Upper lobe of left lung (tissue), 6 donors: ENCODE measurements at regions not wholly inside any gene's neighbourhood (a gene's known extent, or its start where the extent isn't known, plus 50 kb on each side); places are given as distances from the start of the nearest gene placed in this dataset.
"Not testable (repeated sequence)": the region's sequence is repeated elsewhere in the genome, so short reads cannot be mapped to it uniquely, and the experiment has no call there.

ENCODE experiments used
- ATAC-seq, 2 donors: fragments of 200-7000 bp; cut with Tn5 transposase; one replicate each; pipeline ENCODE4 v1.9.1; 2022; ENCODE audit warnings: mild to moderate bottlenecking in 2 of 2, moderate library complexity in 2 of 2; ENCODE audit not compliant: low FRiP score in 2 of 2
- DNase-seq, 2 donors: peaks; one replicate each; pipeline ENCODE4 v3.0.0-alpha.2; 2019 to 2020
- H3K27ac ChIP-seq, 4 donors: fragments of 200-600 bp; sonication (generic); one replicate each; pipeline ENCODE4 v1.5.1; 2016 to 2019
- H3K27me3 ChIP-seq, 4 donors: fragments of 200-600 bp; sonication (generic); one replicate each; pipeline ENCODE4 v1.5.1; 2017 to 2019
- H3K36me3 ChIP-seq, 4 donors: fragments of 200-600 bp; sonication (generic); one replicate each; pipeline ENCODE4 v1.5.1; 2016 to 2019
- H3K4me1 ChIP-seq, 4 donors: fragments of 200-600 bp; sonication (generic); one replicate each; pipeline ENCODE4 v1.5.1; 2018 to 2019
- H3K4me3 ChIP-seq, 4 donors: fragments of 200-600 bp; sonication (generic); one replicate each; pipeline ENCODE4 v1.5.1; 2017 to 2019; ENCODE audit warnings: mild to moderate bottlenecking in 2 of 4, moderate library complexity in 1 of 4
- H3K9me3 ChIP-seq, 4 donors: fragments of 200-600 bp; sonication (generic); one replicate each; pipeline ENCODE4 v1.5.1; 2018 to 2019
- EP300 ChIP-seq, 4 donors: sonication (generic); formaldehyde crosslinking; IDR thresholded peaks; one replicate each; pipeline ENCODE4 v1.5.1; 2017; ENCODE audit warnings: antibody characterized with exemption in 4 of 4, control low read depth in 2 of 4
- POLR2A ChIP-seq, 4 donors: fragments of 450-650 bp; IDR thresholded peaks; one replicate each; pipeline ENCODE4 v1.5.1; 2016 to 2017; ENCODE audit warnings: antibody characterized with exemption in 4 of 4, mild to moderate bottlenecking in 2 of 4
- POLR2AphosphoS5 ChIP-seq, 2 donors: sonication (generic); formaldehyde crosslinking; IDR thresholded peaks; one replicate each; pipeline ENCODE4 v1.5.1; 2017; ENCODE audit warnings: antibody characterized with exemption in 2 of 2
- WGBS, 2 donors: methylation state at CpG; one replicate each; pipeline ENCODE4 v1.1.5; 2017 to 2018; 5-methylcytosine and 5-hydroxymethylcytosine counted together
- TF ChIP-seq, protein P1 (sequence below), 6 experiments: fragments of 450-650 bp in 4 of 6; fragments of 200-600 bp in 2 of 6; sonication (generic) in 2 of 6; IDR thresholded peaks; one replicate each; pipeline ENCODE4 v1.5.1; 2016 to 2019; ENCODE audit warnings: antibody characterized with exemption in 6 of 6
- donor health status: DM: no; HTN: no; CAD: no; lungs with moderate emphysema.
- donor health status: DM: no; HTN: yes; CAD: no; lungs with severe emphysema.

DNA sequence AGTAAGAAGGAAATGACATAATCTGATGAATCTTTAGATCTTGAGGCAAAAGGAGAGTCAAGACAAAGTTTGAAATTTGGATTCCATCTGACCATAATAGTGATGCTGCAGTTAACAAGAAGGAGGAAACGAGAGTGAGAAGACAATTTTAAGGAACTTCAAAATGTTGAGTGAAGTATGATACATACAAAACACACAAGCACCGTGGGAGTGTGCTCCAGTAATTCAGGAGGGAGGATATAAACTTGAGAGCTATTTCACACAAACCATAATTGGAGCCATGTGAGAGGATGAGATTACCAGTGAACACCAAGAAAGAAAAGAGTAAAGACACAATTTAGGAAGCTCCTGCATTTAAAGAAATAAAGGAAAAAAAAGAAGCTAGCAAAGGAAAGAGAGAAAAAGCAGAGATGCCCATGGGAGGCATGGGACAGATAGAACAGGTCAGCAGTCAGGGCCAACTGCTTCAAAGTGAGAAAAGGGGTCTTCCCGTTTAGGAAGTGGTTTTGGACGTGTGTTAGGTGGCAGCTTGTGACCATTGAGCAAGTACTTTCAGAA is 150.7 kb upstream of the SLC7A11 start:
- ATAC-seq, result peak in 1 of 2 donors; percentile 36
- 71 to 73% methylated on average over 4 of the region's 4 CpGs for WGBS, 2 donors

DNA sequence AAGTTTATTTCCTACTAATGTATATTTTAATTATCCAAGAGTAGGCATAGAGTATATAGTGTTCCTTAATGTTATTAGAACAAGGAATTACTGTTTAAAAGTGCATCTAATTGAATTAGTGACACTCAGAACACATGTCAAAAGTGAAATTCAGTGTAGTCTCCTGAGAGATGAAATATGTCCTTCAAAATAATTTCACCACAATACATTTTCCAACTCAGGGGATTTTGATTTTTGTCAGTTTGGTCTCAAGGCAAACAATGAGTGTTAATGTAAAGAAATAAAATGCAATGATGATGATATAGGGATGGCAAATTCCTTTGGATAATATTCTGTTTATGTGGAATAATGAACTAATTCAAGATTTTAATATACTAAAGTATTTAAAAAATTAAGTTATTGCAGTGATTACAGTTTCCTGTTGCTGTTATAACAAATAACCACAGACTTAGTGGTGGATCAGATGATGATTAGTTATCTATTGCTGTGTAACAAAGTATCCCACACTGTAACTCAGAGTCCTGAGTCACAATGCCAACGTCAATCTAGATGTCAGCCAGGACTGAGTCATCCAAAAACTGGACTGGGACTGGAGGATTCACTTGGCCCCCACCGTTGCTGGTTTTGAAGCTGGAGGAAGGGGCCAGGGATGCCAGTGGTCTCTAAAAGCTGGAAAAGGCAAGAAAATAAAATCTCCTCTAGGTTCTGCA is 148.0 kb upstream of the SLC7A11 start:
- ATAC-seq (no peak), DNase-seq (no peak)
- H3K36me3 ChIP-seq, result no peaks in the 10 kb centered on the region
- no peaks in the 10 kb centered on the region for H3K4me1 ChIP-seq
- 54 to 71% methylated on average over 2 of the region's 2 CpGs for WGBS, 2 donors
- H3K27me3 ChIP-seq, result no peaks in the 10 kb centered on the region
- TF ChIP-seq, protein P1, sequence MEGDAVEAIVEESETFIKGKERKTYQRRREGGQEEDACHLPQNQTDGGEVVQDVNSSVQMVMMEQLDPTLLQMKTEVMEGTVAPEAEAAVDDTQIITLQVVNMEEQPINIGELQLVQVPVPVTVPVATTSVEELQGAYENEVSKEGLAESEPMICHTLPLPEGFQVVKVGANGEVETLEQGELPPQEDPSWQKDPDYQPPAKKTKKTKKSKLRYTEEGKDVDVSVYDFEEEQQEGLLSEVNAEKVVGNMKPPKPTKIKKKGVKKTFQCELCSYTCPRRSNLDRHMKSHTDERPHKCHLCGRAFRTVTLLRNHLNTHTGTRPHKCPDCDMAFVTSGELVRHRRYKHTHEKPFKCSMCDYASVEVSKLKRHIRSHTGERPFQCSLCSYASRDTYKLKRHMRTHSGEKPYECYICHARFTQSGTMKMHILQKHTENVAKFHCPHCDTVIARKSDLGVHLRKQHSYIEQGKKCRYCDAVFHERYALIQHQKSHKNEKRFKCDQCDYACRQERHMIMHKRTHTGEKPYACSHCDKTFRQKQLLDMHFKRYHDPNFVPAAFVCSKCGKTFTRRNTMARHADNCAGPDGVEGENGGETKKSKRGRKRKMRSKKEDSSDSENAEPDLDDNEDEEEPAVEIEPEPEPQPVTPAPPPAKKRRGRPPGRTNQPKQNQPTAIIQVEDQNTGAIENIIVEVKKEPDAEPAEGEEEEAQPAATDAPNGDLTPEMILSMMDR (IDR thresholded peaks at IDR 0.05), result no peak
- no peak for TF ChIP-seq POLR2A (IDR thresholded peaks at IDR 0.05)
- no peak for TF ChIP-seq EP300 (IDR thresholded peaks at IDR 0.05)
- TF ChIP-seq POLR2AphosphoS5 (IDR thresholded peaks at IDR 0.05), result no peak
- no peak overlapping the region for H3K27ac ChIP-seq
- no peaks in the 10 kb centered on the region for H3K9me3 ChIP-seq
- no peak overlapping the region for H3K4me3 ChIP-seq

More for the DNA sequence above, 150.7 kb upstream of the SLC7A11 start:
- no peak overlapping the region for H3K27ac ChIP-seq
- H3K36me3 ChIP-seq, result no peaks in the 10 kb centered on the region
- no peaks in the 10 kb centered on the region for H3K27me3 ChIP-seq
- no peaks in the 10 kb centered on the region for H3K4me1 ChIP-seq
- TF ChIP-seq, protein P1 (IDR thresholded peaks at IDR 0.05), result no peak
- TF ChIP-seq EP300 (IDR thresholded peaks at IDR 0.05), result no peak
- TF ChIP-seq POLR2AphosphoS5 (IDR thresholded peaks at IDR 0.05), result no peak
- no peak for TF ChIP-seq POLR2A (IDR thresholded peaks at IDR 0.05)
- no peak overlapping the region for H3K4me3 ChIP-seq
- no peaks in the 10 kb centered on the region for H3K9me3 ChIP-seq
- DNase-seq, result no peak

DNA sequence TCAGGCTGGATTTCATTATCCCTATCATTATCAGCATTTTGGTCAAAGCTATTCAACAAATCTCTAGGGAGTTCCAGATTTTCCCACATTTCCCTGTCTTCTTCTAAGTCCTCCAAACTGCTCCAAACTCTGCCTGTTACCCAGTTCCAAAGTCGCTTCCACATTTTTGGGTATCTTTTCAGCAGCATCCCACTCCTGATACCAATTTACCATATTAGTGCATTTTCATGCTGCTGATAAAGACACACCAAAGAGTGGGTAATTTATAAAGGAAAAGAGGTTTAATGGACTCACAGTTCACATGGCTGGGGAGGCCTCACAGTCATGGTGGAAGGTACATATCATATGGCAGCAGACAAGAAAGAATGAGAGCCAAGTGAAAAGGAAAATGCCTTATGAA is 132.8 kb upstream of the SLC7A11 start:
- ATAC-seq (no peak), DNase-seq (no peak)
- H3K4me1 ChIP-seq, result no peaks in the 10 kb centered on the region
- H3K27me3 ChIP-seq, result no peaks in the 10 kb centered on the region
- no peak overlapping the region for H3K27ac ChIP-seq
- WGBS, 2 donors, result 84 to 95% methylated on average over 1 of the region's 1 CpG
- no peak overlapping the region for H3K4me3 ChIP-seq
- peaks cover 0 to 18% (median 1%) of the 10 kb centered on the region in 4 donors for H3K9me3 ChIP-seq
- TF ChIP-seq POLR2A (IDR thresholded peaks at IDR 0.05) (no peak), EP300 (IDR thresholded peaks at IDR 0.05) (no peak), POLR2AphosphoS5 (IDR thresholded peaks at IDR 0.05) (no peak)
- TF ChIP-seq, protein P1 (IDR thresholded peaks at IDR 0.05), result no peak
- H3K36me3 ChIP-seq, result no peaks in the 10 kb centered on the region

DNA sequence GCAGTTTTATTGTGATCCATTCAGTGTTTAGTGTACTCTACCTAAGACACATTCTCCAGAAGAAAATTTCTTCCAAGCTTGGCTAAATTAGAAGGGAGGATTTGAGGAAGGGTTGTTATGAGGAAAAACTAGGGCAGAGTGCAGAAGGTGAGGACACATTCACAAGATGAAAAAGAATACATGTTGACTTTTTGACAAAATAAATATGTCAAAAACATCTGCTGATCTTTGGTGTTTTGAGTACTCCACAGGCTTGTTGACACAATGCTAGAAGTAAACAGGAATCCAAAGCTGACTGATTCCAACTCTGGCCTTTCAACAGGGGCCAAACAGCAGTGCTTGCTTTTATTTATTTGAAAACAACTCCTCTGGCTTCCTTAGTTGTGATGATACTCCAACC is 125.8 kb upstream of the SLC7A11 start:
- Histone ChIP-seq H3K36me3 (no peaks in the 10 kb centered on the region), H3K4me1 (peaks cover 0 to 5% (median 0%) of the 10 kb centered on the region in 4 donors), H3K4me3 (no peak overlapping the region), H3K27ac (no peak overlapping the region), H3K9me3 (peaks cover 0 to 6% (median 0%) of the 10 kb centered on the region in 4 donors), H3K27me3 (no peaks in the 10 kb centered on the region)
- DNase-seq, result no peak
- no peak for ATAC-seq
- TF ChIP-seq EP300 (IDR thresholded peaks at IDR 0.05), result no peak
- TF ChIP-seq, protein P1 (IDR thresholded peaks at IDR 0.05), result no peak
- TF ChIP-seq POLR2AphosphoS5 (IDR thresholded peaks at IDR 0.05), result no peak

DNA sequence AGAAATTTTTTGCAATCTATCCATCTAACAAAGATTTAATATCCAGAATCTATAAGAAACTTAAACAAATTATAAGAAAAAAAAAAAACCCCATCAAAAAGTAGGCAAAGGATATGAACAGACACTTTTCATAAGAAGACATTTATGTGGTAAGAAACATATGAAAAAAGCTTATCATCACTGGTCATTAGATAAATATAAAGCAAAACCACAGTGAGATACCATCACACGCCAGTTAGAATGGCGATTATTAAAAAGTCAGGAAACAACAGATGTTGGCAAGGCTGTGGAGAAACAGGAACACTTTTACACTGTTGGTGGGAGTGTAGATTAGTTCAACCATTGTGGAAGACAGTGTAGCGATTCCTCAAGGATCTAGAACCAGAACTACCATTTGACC is 110.3 kb upstream of the SLC7A11 start:
- WGBS, 2 donors, result 83 to 86% methylated on average over 3 of the region's 3 CpGs
- ATAC-seq, H3K4me1 ChIP-seq, H3K27ac ChIP-seq, H3K36me3 ChIP-seq, H3K27me3 ChIP-seq, DNase-seq, H3K4me3 ChIP-seq, H3K9me3 ChIP-seq: not testable (repeated sequence)
